HepG2 (cell line): ENCODE measurements at regions not wholly inside any gene's neighbourhood (a gene's known extent, or its start where the extent isn't known, plus 50 kb on each side); places are given as distances from the start of the nearest gene placed in this dataset.
A peak's percentile ranks its signal among the peaks of the same experiment; 100 is the strongest.

Source experiments
- ATAC-seq: fragments of 200-7000 bp; cut with Tn5 transposase; 3 replicates; pipeline ENCODE4 v1.9.1; 2020; ENCODE audit warnings: mild to moderate bottlenecking, moderate library complexity
- BruUV-seq: library from RNA; stranded (reverse); fragments of 400-500 nt; replicated peaks from 2 replicates; lab custom pipeline; 2021; lab: Mats Ljungman, UMichigan
- CTCF ChIA-PET: fragments of 300-600 bp; formaldehyde crosslinking; extraction: SDS; loops from one replicate; lab custom pipeline; 2021; ENCODE audit warnings: low total read pairs, inconsistent platforms, low intra/inter-chr PET ratio; lab: Yijun Ruan, JAX
- POLR2A ChIA-PET: fragments of 350-600 bp; sonication (Branson Sonifier 250); formaldehyde crosslinking; loops from one replicate; lab custom pipeline; 2020; ENCODE audit warnings: antibody characterized with exemption, inconsistent platforms; lab: Yijun Ruan, JAX
- DNase-seq: peaks from one replicate; pipeline ENCODE4 v3.0.0-alpha.2; 2015; ENCODE audit warnings: low spot score
- FAIRE-seq: peaks from 3 replicates; lab custom pipeline; 2011; peaks lifted over from hg19 to GRCh38; lab: Jason Lieb, UNC
- H2AFZ ChIP-seq: one replicate; pipeline ENCODE4 v1.6.1; 2011; ENCODE audit warnings: low read length, inconsistent platforms
- H3K27ac ChIP-seq: fragments of 300-600 bp; 3 replicates; pipeline ENCODE4 v1.8.0; 2011; ENCODE audit warnings: mixed run types, mild to moderate bottlenecking, mixed read lengths, low read length, inconsistent platforms; ENCODE audit not compliant: insufficient read depth; ENCODE audit errors: extremely low read length
- H3K27me3 ChIP-seq, 2 experiments: fragments of 200-600 bp in 1 of 2; 2 replicates in 1 of 2; 3 replicates in 1 of 2; pipeline versions ENCODE4 v1.6.0 to v1.8.0; 2011; ENCODE audit warnings: low read length in 2 of 2, mild to moderate bottlenecking in 2 of 2, moderate library complexity in 2 of 2, inconsistent platforms in 1 of 2; ENCODE audit not compliant: insufficient read depth in 2 of 2, control insufficient read depth in 1 of 2
- H3K36me3 ChIP-seq, 2 experiments: fragments of 200-600 bp in 1 of 2; replicated peaks in 1 of 2; 2 replicates in 1 of 2; 3 replicates in 1 of 2; pipeline versions ENCODE4 v1.5.1 to v1.8.0; 2011; ENCODE audit warnings: low read length in 2 of 2, inconsistent platforms in 1 of 2; ENCODE audit not compliant: insufficient read depth in 2 of 2, control insufficient read depth in 1 of 2
- H3K4me1 ChIP-seq: 2 replicates; pipeline ENCODE4 v1.5.1; 2012; ENCODE audit warnings: low read length, inconsistent platforms; ENCODE audit not compliant: insufficient read depth
- H3K4me2 ChIP-seq: 2 replicates; pipeline ENCODE4 v1.6.0; 2011; ENCODE audit warnings: low read depth, low read length, inconsistent platforms
- H3K4me3 ChIP-seq, 3 experiments: fragments of 200-600 bp in 1 of 3; sonication (generic), shearing (Covaris generic) in 1 of 3; replicated peaks in 1 of 3; 2 replicates each; pipeline ENCODE4 v1.5.1; 2011 to 2016; ENCODE audit warnings: low read length in 3 of 3, inconsistent platforms in 2 of 3, low read depth in 2 of 3, mild to moderate bottlenecking in 2 of 3, control low read depth in 1 of 3, mixed read lengths in 1 of 3; ENCODE audit not compliant: insufficient read depth in 1 of 3
- H3K79me2 ChIP-seq: one replicate; pipeline ENCODE4 v1.6.1; 2011; ENCODE audit warnings: low read length, inconsistent platforms; ENCODE audit not compliant: insufficient read depth
- H3K9ac ChIP-seq: 2 replicates; pipeline ENCODE4 v1.6.0; 2011; ENCODE audit warnings: mild to moderate bottlenecking, low read depth, low read length, inconsistent platforms; ENCODE audit not compliant: insufficient read depth
- H3K9me3 ChIP-seq: 2 replicates; pipeline ENCODE4 v1.5.1; 2012; ENCODE audit warnings: mild to moderate bottlenecking, low read length
- H4K20me1 ChIP-seq: 2 replicates; pipeline ENCODE4 v1.6.0; 2011; ENCODE audit warnings: inconsistent platforms, mild to moderate bottlenecking, low read length, moderate library complexity; ENCODE audit not compliant: insufficient read depth
- ATF7 ChIP-seq, 2 experiments: fragments of 450-650 bp in 1 of 2; sonication (generic) in 1 of 2; formaldehyde crosslinking in 1 of 2; IDR thresholded peaks; 2 replicates each; pipeline versions ENCODE4 v1.4.0 to v1.6.1; 2016 to 2020; ENCODE audit warnings: antibody characterized with exemption in 1 of 2, mild to moderate bottlenecking in 1 of 2, missing genetic modification reagents in 1 of 2
- KDM5B ChIP-seq: sonication (generic); formaldehyde crosslinking; IDR thresholded peaks from 2 replicates; pipeline ENCODE4 v1.4.0; 2020; ENCODE audit warnings: missing genetic modification reagents, mild to moderate bottlenecking, borderline replicate concordance
- SMC3 ChIP-seq: IDR thresholded peaks from 2 replicates; pipeline ENCODE4 v1.6.1; 2011; ENCODE audit warnings: low read length, improper control_type of control experiment
- SNRNP70 ChIP-seq: fragments of 200-400 bp; formaldehyde crosslinking; IDR thresholded peaks from 2 replicates; pipeline ENCODE4 v1.6.1; 2017; ENCODE audit warnings: mild to moderate bottlenecking, low read depth, low read length, moderate library complexity
- ZNF543 ChIP-seq: sonication (generic); formaldehyde crosslinking; IDR thresholded peaks from 2 replicates; pipeline ENCODE4 v1.4.0; 2020; ENCODE audit warnings: mild to moderate bottlenecking, missing genetic modification reagents
- ZNF567 ChIP-seq: sonication (generic); formaldehyde crosslinking; IDR thresholded peaks from 2 replicates; pipeline ENCODE4 v1.8.1; 2023; ENCODE audit warnings: mild to moderate bottlenecking, missing genetic modification reagents, borderline replicate concordance
- in situ Hi-C: cut with HindIII; loops from 2 replicates; pipeline ENCODE4 v1.10.0; 2017; ENCODE audit warnings: low pct_unique_long_range_greater_than_20kb; ENCODE audit not compliant: extremely low pct_ligation_motif_present
- intact Hi-C: fragments of 100-400 bp; cut with micrococcal nuclease; formaldehyde crosslinking; loops from one replicate; pipeline ENCODE4 v1.10.0; 2022; ENCODE audit not compliant: unreplicated experiment

DNA sequence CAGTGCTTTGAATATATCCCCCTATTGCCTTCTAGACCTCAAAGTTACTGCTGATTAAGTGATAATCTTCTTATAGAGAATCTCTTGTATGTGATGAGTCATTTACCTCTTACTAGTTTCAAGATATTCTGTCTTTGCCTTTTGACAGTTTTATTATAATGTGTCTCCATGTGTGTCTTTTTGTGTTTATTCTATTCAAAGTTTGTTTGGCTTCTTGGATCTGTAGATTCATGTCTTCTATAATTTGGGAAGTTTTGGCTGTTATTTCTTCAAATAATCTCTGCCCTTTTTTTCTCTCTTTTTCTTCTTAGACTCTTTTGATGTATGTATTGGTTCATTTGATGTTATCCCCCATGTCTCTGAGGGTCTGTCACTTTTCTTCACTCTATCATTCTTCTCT lies 915.7 kb upstream of the GRIA3 start:
- TF ChIP-seq KDM5B (CRISPR knock-in tag) (no peak), ZNF543 (CRISPR knock-in tag) (no peak)
- H3K4me1 ChIP-seq, result no peaks in the 10 kb centered on the region
- DNase-seq (no peak), ATAC-seq (no peak), FAIRE-seq (no peak)
- peaks cover 21% of the 10 kb centered on the region for H3K9me3 ChIP-seq
- H3K4me3 ChIP-seq, result no peak overlapping the region
- H3K27me3 ChIP-seq, result no peaks in the 10 kb centered on the region
- no peak overlapping the region for H3K9ac ChIP-seq
- no TSS peak for BruUV-seq
- no peaks in the 10 kb centered on the region for H3K36me3 ChIP-seq
- intact Hi-C loops, result no loop called here
- H3K27ac ChIP-seq, result no peak overlapping the region
- in situ Hi-C loops, result no loop called here
- no peak overlapping the region for H2AFZ ChIP-seq
- H3K79me2 ChIP-seq, result no peaks in the 10 kb centered on the region
- ChIA-PET CTCF (no interaction called here), POLR2A (no interaction called here)
- no peaks in the 10 kb centered on the region for H4K20me1 ChIP-seq
- no peak overlapping the region for H3K4me2 ChIP-seq

DNA sequence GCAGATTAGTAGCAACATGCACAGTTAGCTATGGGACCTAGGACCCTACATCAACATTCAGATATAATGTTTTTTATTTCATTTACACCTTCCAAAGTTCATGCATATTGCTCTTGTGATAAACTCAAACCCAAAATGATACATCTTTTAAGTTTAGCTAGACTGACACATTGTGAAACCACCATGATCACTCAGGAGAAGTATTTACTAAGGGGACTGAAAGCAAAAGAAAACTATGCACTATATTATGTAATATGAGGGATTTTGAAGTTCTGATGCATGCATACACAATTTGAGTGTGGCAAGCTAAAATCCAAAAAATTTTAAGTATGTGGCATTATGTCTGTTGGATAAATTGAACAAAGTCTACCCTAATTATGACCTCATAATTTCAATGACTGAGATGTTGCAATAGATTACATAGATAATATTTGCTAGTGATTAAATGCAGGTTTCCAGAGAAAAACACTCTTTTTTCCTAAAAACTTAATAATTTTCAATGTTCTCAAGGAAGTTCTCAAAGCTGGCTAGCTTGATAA lies 914.8 kb upstream of the GRIA3 start:
- CTCF ChIA-PET, result no interaction called here
- FAIRE-seq, result no peak
- intact Hi-C loops, result no loop called here

More for the DNA sequence above, 914.8 kb upstream of the GRIA3 start:
- peak; percentile 30; the same call in 1 of the 2 replicates for TF ChIP-seq ATF7 (IDR thresholded peaks at IDR 0.05)
- no peak for TF ChIP-seq ATF7 (CRISPR knock-in tag; IDR thresholded peaks at IDR 0.05)
- TF ChIP-seq ZNF567 (CRISPR knock-in tag), result no peak
- TF ChIP-seq SNRNP70, result no peak
- TF ChIP-seq SMC3, result no peak
- Histone ChIP-seq H3K4me2 (no peak overlapping the region), H3K4me1 (no peaks in the 10 kb centered on the region), H3K4me3 (no peak overlapping the region), H4K20me1 (no peaks in the 10 kb centered on the region), H3K36me3 (no peaks in the 10 kb centered on the region), H2AFZ (no peak overlapping the region), H3K9ac (no peak overlapping the region), H3K27me3 (no peaks in the 10 kb centered on the region), H3K79me2 (no peaks in the 10 kb centered on the region), H3K9me3 (peaks cover 21% of the 10 kb centered on the region), H3K27ac (no peak overlapping the region)
- BruUV-seq, result no TSS peak
- ATAC-seq (no peak), DNase-seq (no peak)
- POLR2A ChIA-PET, result no interaction called here
- in situ Hi-C loops, result no loop called here
